Stimulated activated CD8-positive, alpha-beta memory T cell treated with anti-CD3 and anti-CD28 coated beads, Interleukin-4, amount 100 ng/mL, for 48 hours (primary cell): ENCODE measurements at regions not wholly inside any gene's neighbourhood (a gene's known extent, or its start where the extent isn't known, plus 50 kb on each side); places are given as distances from the start of the nearest gene placed in this dataset.
A peak's percentile ranks its signal among the peaks of the same experiment; 100 is the strongest.
"Not testable (repeated sequence)": the region's sequence is repeated elsewhere in the genome, so short reads cannot be mapped to it uniquely, and the experiment has no call there.

Source experiments
- DNase-seq: peaks from one replicate; pipeline ENCODE4 v3.0.0-alpha.2; 2020

DNA sequence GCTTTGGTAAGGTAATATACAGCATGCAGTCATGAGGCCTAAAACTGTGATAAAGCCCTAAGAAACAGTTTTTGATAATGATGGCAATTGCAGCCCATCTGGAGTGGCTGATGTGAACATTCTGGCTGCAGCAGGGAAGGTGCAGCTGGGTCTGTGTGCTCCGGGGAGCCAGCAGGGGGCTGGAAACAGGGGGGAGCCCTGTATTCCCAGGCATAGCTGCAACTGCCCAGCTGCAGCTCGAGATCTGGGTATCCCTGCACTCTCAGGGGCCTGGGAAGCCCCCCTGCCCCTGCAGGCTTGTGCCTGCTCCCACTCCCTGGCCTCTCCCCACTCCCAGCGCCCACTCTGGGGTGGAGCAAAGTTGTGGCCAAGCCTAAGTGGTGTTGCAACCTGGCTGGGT lies 95.6 kb downstream of the RRAGB start:
- no peak for DNase-seq

DNA sequence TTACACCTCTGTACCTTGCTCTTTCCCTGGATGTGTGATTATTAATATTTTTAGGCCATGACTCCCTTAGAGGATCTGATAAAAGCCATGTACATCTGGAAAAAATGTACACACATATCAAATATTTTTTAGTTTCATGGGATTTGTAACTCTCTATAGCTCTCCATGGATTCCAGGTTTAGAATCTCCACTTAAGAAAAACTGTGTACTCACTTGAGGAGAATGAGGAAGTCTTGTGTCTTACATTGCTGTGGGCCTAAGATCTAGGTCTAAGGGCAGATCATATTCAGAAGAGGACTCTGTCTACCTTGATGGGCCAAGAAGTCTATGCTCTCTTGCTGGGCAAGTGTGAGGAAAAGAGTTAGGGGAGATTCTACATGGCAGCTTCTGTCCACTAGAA lies 98.0 kb downstream of the RRAGB start:
- DNase-seq, result no peak

DNA sequence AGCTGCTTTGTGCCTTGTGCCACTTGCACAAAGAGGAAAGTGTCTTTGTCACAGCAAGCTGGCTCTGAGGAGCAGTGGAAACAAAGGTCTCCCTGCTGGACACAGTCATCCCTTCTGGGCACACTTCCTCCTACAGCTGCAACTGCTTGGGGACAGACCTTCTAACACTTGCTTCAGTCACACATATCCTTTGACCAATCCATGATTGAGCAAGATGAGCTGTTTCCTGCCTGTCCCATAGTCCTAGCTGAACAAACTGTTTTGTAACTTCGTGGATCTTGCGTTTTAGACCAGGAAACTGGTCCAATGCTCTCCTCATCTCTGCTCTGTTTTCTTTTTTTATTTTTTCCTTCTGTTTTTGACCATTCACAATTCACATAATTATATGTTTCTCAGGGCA lies 98.5 kb downstream of the RRAGB start:
- no peak for DNase-seq

DNA sequence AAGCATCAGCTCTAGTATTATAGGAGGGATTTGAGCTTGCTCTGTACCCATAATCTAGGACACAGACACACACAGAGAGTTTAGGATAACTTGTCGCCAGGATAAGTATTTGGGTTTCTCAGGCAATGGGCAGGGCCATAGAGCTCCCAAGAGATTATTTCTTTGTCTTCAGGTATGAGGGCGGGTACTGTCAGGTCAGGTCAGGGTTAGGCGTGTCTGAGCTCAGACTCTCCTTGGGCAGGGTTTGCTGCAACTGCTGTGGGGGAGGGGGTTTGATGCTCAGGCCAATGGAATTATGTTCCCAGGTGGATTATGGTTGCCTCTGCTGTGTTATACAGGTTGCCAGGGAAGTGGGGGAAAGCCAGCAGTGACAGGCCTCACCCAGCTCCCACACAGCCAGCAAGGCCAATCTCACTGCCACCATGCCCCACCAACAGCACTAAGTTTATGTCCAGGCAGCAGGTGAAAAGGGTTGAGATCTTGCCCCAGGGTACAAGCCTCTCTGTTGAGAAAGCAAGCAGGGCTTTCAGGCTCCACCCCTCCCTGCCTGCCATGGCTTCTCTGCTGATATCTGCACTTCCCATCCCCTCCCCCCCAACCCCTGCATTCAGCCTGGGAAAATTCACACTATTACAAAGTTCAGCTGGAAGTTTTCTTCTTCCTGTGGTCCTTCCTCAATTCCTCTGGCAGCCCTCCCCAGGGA lies 101.3 kb downstream of the RRAGB start:
- no peak for DNase-seq

DNA sequence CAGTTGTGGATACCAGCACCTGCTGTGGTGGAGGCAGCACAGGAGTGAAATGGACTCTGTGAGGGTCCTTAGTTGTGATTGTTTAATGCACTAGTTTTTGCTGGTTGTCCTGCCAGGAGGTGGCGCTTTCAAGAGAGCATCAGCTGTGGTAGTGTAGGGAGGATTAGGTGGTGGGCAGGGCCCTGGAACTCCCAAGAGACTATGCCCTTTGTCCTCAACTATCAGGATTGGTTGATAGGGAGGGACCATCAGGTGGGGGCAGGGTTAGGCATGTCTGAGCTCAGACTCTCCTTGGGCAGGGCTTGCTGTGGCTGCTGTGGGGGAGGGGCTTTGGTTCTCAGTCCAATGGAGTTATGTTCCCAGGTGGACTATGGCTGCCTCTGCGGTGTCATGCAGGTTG lies 121.9 kb downstream of the RRAGB start:
- no peak for DNase-seq

DNA sequence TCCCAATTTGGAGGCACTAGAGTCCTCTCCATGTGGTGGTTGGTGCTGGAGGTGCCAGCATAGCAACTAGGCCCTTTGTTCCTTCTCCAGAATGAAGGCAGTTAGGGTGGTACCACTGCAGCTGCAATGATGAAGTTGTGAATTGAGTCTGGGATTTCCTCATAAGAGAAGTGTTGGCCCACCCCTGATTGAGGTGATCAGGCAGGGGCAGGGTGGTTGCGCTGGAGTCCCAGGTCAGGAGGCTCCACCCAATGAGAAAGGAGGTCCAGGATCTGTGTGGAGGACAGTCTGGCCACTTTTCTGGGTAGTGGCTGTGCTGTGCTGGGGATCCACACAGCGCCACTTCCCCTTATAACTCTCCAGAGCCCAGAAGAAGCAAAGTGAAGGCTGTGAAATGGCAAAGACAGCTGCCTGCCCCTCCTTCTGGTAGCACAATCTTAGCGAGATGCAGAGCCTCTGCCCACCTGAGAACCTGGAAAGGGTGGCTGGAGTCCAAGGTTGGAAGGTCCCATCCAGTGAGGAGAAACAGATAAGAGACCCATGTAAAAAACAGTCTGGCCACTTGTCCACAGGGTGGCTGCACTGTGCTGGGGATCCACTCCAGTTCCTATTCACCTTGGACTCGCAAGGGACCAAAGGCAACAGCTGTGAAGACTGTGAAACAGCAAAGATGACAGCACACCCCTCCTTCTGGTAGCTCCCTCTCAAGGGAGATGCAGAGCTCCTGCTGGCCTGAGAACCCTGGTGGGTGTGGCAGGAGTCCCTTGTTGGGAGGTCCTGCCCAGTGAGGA lies 124.6 kb downstream of the RRAGB start:
- DNase-seq, result no peak

DNA sequence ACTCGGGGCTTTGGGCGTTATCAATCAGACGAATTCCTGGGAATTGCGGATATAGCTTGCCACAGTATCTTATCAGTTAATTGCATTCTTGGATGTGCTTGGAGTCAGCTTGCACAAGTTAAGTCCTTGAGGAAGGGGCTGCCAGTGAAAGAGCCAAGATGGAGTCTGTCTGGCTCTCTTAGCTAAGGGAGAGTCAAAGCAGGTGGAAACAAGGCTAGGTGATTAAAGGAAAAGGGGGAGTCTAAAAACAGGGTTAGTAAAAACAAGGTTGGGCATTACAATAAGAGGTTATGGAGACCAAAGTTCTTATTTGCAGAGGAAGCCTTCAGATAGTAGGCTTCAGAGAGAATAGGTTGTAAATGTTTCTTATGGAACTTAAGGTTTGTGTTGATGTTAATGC lies 149.2 kb downstream of the RRAGB start:
- not testable (repeated sequence) for DNase-seq

DNA sequence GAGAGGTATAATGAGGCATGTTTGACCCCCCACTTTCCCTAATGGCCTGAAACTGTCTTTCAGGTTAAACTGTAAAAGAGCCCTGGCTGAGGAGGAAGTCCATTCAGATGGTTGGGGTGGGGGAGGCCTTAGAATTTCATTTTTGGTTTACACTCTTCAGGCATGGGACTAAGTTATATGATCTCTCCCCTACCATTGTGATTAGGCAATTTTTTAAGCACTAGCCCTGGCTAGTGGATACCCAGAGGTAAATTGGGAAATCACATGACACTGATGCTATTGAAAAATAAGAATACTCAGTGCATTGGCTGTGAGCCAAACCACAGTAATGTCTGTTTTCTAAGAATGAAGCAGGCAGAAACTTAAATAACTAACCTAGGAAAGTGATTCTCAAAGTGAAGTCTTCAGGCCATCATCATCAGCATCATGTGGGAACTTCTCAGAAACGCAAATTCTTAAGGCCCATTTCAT lies 149.7 kb downstream of the RRAGB start:
- no peak for DNase-seq

DNA sequence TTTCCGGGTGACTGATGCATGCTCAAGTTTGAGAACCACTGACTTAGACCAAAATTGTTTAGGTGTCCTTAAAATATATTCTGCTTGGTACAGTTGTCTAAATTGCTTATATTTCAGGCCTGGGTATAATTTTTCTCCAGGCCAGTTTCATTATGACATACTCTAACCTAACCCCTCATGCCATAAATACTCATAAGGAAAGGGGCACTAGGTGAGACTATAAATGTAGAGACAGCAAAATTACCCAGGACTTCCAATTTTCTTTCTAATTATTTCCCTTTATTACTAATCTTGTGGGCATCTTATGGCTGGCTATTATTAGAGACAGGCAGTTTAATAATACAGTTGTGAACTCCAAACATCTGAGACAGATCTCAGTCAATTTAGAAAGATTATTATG lies 150.2 kb downstream of the RRAGB start:
- DNase-seq, result no peak

DNA sequence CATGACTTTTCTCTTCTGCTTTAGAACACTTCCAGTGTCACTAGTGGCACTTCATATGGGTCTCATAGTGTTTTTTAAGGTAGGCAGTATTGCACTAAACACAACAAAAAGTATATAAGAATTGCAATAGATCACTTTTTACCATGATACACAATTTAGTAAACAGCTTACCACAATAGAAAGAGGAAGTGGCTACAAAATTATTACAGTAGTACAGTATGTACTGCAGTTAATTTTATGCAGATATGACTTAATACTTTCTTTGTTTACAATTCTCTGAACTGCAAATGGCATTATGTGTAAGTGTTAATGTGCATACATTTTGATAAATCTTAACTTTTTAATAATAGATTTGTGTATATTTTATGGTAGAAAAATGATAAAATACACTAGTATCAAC lies 157.3 kb downstream of the RRAGB start:
- DNase-seq, result no peak

DNA sequence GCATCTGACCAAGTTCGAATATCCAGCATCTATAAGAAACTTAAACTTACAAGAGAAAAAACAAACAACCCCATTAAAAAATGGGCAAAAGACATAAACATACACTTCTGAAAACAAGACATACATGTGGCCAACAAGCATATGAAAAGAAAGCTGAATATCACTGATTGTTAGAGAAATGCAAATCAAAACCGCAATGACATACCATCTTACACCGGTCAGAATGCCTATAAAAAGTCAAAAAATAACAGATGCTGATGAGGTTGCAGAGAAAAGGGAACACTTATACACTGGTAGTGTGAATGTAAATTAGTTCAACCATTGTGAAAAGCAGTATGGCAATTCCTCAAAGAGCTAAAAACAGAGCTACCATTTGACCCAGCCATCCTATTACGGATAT lies 166.0 kb downstream of the RRAGB start:
- DNase-seq, result not testable (repeated sequence)

DNA sequence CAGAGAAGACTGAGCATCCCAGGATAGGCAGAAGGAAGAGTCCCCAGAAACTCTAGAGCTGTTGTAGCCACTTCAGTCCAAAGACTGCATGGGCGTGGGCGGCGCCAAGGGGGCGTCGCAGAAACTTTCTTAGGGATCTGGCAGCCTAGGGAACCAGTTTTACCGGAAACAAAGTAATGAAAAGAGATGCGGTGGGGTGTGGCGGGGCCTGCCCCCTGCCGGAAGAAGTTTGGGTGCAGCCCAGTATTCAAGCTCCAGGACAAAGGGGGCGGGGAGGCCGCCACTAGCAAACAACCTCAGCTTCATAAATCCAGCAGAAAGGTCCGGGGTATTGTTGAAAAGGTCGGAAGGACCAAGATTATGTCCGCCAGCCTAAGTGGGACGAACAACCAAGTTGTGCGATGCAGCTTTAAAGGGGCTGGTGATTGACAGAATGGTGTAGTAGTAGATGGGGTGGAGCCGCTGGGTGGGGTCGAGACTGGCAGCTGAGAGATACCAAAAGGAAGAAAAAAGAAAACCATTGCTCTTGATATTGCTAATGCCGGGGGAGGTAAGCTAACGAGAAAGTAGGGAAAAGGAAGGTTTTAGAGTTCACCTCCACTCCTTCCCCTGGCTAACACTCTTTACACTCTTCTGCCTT lies 190.5 kb downstream of the RRAGB start:
- DNase-seq, result peak; percentile 58

DNA sequence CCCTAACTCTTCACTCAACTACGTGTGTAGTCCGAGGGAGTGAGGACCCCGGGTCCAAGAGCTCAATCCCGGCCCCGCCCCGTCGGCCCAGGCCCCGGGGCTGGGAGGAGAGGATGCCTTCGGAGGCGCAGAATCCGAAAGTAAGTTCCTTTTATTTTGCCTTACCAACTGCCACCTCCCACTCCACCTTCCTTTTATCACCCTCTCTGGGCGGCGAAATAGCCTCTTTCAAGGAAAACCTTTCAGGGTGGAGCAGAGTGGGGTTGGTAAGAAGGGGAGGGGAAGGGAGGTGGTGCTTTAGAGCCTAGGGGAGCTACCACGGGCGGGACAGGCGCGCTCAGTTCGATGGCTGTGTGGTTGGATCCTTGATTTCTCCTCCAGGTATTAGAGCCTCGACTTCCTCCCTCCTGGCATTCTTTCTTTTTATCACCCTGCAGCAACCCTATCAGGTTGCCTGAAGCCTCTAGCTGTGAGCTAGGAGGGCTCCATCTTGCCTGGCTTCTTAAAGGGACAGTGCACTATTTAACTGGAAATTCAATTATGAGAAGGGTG lies 191.2 kb downstream of the RRAGB start:
- peak; percentile 24 for DNase-seq

DNA sequence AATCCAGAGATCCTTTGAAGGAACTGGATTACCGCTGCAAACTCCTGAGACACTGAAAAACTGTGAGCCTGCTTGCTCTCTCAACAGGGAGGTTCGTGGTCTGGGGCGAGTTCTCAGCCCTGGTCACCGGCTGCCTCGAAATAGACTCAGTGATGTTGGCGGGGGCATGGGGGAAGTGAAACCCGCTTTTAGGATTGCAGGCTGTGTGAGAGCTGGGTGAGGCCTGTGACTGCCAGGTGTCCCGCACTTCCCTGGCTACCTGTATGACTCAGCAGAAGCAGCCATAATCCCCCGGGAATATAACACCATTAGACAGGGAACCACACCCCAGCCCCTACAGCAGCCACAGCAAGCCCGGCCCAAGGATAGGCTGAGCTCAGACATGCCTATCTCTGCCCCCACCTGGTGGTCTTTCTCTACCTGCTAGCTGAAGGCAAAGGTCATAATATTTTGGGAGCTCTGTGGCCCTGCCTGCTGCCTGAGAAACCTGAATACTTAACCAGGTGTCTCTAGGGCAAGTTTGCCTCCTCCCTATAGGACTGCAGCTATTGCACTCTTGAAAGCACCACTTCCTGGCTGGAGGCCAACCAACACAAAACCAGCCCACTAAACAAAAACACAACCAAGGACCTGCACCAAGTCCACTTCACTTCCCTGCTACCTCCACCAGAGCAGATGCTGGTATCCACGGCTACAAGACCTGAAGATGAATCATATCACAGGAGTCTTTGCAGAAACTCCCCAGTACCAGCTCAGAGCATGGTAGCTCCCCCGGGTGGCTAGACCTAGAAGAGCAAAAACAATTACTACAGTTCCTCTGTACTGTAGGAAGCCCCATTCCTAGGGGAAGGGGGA lies 202.0 kb downstream of the RRAGB start:
- DNase-seq, result no peak

DNA sequence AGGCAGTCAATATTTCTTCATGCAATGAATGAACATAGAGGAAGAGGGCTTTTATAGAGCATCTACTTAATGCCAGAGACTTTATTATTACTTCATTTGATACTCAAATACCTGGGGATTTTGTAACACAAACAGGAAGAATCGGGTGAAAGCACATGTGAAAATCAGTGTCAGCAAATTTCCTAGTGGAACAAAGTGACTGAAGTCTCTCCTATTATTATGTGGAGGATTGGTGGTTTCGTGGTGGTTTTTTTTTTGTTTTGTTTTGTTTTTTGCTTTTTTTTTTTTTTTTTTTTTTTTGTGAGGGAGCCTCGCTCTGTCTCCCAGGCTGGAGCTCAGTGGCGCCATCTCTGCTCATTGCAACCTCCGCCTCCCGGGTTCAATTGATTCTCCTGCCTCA lies 207.0 kb downstream of the RRAGB start:
- DNase-seq, result no peak

DNA sequence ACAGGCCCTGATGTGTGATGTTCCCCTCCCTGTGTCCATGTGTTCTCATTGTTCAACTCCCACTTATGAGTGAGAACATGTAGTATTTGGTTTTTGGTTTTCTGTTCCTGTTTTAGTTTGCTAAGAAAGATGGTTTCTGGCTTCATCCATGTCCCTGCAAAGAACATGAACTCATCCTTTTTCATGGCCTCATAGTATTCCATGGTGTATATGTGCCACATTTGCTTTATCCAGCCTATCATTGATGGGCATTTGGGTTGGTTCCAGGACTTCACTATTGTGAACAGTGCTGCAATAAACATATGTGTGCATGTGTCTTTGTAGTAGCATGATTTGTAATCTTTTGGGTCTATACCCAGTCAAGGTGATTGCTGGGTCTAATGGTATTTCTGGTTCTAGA lies 211.0 kb downstream of the RRAGB start:
- DNase-seq, result not testable (repeated sequence)
